ENCODE measurements at regions not wholly inside any gene's neighbourhood (a gene's known extent, or its start where the extent isn't known, plus 50 kb on each side); places are given as distances from the start of the nearest gene placed in this dataset.
"Not testable (repeated sequence)": the region's sequence is repeated elsewhere in the genome, so short reads cannot be mapped to it uniquely, and the experiment has no call there.

- no peak for DNase-seq
Observed at GRCh38 chr10:120115959-120116358, 223.4 kb downstream of the SEC23IP start.

DNA sequence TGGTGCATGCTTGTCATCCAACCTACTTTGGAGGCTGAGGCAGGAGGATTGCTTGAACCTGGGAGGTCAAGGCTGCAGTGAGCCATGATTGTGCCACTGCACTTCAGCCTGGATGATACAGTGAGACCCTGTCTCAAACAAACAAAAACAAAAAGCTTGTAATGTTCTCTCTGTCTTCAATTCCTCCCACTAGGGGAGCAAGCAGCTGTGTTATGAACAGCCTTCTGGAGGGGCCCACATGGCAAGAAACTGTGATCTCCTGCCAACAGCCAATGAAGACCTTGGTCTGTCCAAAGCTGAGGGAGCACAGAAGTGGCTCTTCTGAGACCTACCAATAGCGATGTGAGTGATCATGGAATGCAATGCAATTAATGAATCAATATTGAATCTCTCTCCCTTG is 229.2 kb downstream of the SEC23IP start:
- DNase-seq = no peak

DNA sequence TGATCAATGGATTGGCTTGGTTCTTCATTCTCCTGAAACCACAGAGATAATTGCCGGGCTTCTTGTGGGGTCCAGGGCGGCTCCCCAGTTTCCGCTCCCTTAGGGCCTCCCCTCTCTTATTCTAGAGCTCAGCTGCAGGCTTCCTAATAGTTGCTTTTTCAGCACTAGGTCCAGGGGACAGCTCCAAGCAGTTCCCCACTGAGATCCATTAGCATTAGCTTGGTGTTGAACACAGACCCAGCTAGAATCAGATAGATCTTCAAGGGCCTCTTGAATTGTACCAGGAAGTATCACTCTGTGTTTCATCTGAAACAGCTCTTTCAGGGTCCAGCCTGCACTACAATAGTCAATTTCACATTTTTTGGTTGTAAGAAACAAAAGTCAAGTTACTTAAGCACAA is 238.7 kb downstream of the SEC23IP start:
- no peak for DNase-seq

DNA sequence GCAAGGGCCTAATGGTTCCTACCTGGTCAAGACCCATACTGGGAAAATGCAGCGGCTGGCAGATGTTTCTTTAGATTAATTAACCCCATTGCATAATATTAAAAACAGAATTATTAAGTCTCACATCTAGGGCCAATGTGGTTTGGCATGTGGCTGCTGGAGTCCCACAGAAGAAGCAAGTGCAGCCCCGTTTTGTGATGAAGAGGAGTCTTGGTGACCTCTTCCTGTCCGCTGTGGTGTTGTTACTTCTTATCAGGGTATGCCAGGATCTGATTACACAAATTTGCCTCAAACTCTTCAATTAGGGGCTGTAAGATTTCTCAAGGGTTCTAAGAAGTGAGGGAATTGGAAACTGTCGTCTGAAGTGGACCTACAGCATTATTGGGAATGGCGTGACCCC is 240.3 kb downstream of the SEC23IP start:
- no peak for DNase-seq

DNA sequence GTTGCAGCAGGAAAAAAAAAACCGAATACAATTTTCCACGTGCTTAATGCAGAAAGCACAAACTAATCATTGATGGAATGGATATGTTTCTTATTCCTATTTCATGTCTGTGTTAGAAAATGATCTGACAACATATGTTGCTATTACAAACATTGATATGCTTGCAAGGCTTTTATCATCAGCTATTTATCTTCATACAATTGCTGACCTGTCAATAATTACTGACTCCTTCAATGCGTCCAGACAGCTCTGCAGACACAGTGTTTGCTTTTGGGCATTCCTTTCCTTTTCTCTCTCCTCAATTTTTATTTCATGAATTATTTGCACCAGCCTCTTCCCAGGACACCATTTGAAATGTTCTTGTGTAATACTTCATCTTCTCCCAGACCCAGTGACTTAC is 246.2 kb downstream of the SEC23IP start:
- no peak for DNase-seq

DNA sequence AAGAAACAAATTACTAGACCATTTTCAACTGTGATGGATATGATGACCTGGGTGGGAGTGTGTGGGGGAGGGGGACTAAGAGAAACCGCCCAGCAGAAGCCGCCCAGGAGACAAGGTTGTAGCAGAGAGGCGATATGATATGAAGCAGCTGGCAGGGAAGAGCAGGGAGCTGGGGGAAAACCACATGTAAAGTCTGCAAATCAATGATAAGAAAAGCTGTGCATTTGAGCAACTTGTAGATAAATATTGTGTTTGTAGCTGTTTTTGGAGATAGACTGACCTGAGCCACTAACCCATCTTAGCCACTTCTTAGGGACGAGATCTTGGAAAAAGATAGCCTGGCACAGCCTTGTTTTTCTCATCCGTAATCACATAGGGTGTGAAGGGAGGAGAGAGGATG is 252.6 kb downstream of the SEC23IP start:
- no peak for DNase-seq

- DNase-seq = no peak
Observed at GRCh38 chr10:120156614-120157274, 264.2 kb downstream of the SEC23IP start.

- no peak for DNase-seq
Observed at GRCh38 chr10:120161111-120161510, 268.6 kb downstream of the SEC23IP start.

GRCh38 chr10:120162471-120162870 is 269.9 kb downstream of the SEC23IP start:
- no peak for DNase-seq

GRCh38 chr10:120172356-120172755 is 279.8 kb downstream of the SEC23IP start:
- DNase-seq = no peak

DNA sequence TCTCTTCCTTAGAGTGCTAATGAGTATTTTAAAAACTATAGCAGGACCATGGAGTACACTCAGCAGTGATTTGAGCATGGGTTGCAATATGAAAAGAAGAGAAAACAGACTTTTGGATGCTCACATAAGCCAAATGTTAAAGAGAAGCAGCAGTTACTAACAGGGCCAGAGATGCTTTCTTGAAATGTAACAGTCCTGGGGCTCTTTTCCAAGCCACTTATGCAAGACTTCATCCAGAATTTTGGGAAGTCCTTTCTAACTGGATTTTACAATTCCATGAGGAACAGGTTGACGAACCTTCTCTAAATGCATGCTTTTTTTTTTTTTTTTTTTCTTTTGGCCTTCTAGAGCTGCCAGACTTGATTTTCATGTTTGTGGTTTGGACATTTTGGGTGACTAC is 282.0 kb downstream of the SEC23IP start:
- DNase-seq = no peak

- no peak for DNase-seq
Observed at GRCh38 chr10:120177330-120177729, 279.7 kb upstream of the PLPP4 start.

DNA sequence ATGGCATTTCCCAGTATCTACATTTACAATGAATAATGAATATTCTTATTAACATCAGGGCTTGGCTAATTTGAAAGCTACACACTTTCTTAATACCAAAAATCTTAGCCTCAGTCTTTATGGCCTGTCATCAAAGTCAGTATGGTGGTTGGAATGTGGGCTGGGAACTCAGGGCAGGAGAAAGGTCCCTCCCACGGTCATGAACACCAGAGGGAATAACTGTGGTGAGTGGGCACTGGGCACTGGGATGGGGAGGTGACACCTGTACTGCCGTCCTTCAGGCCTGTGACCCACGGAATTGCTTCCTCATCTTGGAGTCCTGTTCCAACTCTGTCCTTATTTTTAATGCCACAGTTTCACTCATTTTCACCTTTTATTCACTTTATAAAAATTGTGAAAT is 276.9 kb upstream of the PLPP4 start:
- no peak for DNase-seq

DNA sequence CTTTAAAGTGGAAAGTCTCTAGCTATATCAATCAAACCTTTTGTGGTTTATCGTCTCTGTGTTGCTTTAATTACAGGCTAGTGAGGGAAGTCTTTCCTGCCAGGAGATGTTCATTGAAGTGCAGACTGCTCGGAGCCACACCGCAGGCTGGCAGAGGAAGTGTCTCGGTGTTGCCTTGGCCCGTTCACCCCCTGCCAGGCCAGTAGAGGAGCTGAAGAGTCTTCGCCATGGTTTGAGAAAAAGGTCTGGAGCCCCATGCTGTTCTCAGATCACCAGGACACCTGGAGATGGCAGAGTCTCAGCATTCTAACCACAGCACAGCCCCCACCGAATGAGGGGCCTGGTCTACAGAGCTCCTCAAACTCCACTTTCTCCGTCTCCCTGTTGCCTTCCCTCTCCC is 275.9 kb upstream of the PLPP4 start:
- DNase-seq = no peak

- DNase-seq = no peak
Observed at GRCh38 chr10:120182431-120182830, 274.6 kb upstream of the PLPP4 start.

DNA sequence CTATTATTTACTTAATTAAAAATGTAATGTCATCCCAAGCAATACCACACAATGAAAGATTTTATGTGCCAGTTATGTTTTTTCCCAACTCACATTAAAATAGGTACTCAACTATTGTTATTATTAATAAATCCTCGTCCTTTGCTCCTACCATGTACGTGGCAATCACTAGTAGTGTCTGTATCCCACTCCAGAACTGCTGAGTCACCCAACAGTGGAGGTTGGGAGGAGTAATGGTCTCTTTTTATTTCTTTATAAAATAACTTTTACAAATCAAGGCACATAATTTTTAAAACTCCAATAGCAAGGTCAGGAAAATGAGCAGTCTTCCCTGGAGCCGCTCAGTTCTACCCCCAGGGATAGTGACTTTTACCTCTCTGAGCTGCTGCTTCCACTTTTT is 273.5 kb upstream of the PLPP4 start:
- DNase-seq = no peak

DNA sequence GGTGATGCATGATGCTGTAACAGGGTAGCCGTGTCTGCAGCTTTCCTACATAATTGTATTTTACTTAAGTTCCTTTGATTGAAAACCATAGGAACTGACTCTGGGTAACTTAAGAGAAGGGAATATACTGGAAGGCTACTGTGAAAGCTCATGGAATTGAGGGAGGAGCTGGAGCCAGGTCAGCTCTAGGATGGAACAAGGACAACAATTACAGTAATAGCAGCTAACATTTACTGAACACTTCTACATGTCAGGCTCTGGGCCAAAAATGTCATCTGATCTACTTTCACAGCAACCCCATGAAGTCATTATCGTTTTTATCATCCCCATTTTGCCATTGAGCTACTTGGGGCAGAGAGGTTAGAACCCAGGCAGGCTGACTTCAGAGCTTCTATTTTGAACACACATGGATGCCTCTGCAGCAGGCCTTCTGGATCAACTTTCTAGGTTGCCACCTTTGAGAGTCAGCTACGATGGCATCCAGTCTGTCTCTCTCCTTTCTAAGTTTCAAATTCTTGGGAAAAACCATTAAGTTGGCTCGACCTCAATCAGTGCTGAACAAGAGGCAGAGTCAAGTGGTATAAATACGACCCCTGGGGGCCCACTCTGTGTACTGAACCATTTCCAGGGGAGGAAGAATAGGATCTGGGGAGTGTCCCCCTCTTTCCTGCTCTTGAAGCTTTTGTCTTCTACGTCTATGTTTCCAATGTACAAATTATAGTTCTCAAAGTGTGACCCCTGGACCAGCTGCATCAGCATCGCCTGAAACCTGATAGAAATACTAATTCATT is 272.3 kb upstream of the PLPP4 start:
- DNase-seq = no peak

- DNase-seq = no peak
Observed at GRCh38 chr10:120186506-120186905, 270.5 kb upstream of the PLPP4 start.

DNA sequence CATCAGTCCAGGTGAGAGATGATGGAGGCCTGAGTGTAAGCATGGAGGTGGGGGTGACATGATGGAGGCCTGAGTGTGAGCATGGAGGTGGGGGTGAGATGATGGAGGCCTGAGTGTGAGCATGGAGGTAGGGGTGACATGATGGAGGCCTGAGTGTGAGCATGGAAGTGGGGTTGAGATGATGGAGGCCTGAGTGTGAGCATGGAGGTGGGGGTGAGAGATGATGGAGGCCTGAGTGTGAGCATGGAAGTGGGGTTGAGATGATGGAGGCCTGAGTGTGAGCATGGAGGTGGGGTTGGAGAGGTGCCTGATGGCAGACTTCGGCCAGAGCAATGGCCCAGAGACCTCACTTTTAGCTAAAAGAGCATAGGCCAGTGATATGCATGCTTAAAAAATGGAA is 269.9 kb upstream of the PLPP4 start:
- not testable (repeated sequence) for DNase-seq

DNA sequence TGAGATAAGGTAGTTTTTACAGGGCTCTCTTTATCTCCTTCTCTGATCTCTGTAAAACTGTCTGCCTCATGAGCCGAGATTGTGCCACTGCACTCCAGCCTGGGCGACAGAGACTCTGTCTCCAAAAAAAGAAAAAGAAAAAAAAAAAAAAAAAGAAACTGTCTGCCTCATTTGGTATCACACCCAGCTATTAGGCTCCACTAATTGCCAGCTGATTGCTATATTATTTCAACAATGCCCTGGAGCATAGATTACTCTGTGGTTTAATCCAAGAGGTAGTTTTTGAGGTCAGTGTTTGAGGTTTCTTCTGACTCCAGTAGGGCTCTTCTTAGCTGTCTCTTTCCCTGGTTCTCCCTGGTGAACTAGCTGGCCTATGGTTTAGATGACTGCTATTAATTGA is 268.1 kb upstream of the PLPP4 start:
- no peak for DNase-seq

DNA sequence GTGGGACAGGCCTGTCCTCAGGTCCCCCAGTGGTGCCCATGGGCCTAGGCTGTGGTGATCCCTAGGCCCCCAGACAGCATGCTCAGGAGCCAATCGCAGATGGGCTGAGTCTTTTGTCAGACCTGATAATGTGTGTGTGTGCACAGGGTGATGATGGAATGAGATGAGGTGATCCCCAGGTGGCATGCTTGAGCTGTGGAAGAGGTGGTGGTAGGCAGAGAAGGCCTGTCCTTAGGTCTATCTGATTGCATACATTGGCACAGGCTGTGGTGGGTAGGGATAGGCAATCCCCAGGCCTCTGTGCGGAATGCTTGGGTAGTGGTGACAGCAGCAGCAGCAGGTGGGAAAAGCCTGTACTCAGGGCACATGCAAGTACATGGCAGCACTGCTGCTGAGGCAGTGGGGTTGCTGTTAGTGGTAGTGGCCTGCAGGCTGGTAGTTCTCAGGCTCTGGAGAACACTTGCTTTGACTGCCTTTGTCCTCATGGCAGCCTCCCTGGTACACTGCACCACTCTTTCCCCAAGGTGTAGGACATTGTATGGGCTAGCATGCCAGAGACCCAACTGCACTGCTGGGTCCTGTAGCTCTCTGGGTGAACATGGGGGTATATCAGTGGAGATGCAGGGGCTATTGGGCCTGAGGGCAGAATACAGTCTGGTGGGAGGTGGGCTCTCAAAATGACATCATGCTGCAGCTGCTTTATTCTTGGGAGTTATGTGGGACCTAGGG is 260.9 kb upstream of the PLPP4 start:
- DNase-seq = no peak

DNA sequence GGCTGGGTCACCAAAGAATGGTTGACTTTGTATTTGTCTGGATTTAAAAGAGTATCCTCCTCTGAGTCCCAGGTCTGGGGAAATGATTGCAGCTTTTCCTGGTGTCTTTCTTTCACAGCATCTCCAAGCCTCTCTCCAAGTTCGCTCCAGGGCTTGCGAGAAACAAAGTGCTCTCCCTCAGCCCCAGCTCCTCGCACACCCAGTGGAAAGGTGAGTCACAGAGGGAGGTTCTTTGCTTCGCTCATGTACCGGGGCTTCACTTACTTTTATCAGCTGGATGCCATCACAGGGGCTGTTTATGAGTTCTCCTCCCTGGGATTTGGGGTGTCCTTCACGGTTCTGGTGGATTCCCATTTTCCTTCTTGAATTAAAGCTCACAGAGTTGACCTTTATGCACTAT is 252.2 kb upstream of the PLPP4 start:
- no peak for DNase-seq

DNA sequence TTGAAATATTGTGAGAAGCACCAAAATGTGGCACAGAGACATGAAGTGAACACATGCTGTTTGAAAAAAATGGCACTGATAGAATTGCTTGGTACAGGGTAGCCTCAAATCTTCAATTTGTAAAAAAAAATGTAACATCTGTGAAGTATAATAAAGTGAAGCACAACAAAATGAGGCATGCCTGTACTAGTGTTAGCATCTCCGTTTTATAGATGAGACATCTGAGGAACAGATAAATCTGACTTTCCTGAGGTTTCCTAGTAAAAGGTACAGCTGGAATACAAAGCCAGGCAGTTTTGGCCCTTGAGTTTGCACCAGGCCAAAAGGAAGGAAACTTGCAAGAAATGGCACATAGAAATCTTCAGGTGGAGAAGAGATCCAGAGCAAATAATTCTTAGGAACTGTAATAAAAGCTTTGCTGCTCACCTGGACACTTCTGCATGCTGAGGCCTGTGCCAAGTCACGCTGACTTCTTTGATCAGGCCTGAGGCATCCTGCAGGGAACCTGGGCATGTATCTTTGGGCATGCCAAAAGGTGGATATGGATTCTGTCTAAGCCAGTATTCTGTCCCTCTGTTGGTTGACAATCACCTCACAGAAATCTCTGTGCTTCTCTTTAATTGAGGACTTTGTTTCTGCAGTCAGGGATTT is 251.5 kb upstream of the PLPP4 start:
- DNase-seq = no peak

- no peak for DNase-seq
Observed at GRCh38 chr10:120208488-120208887, 248.5 kb upstream of the PLPP4 start.

All from bone marrow (tissue), 2 donors.